Keratinocyte (primary cell): ENCODE measurements at regions not wholly inside any gene's neighbourhood (a gene's known extent, or its start where the extent isn't known, plus 50 kb on each side); places are given as distances from the start of the nearest gene placed in this dataset.

ENCODE experiments used
- DNase-seq: peaks from one replicate; pipeline ENCODE4 v3.0.0-alpha.2; 2011; ENCODE audit warnings: low read depth, missing footprints, low spot score
- FAIRE-seq: peaks from 2 replicates; lab custom pipeline; 2011; peaks lifted over from hg19 to GRCh38; lab: Jason Lieb, UNC
- H2AFZ ChIP-seq: 2 replicates; pipeline ENCODE4 v1.6.0; 2012; ENCODE audit warnings: low read length, control low read depth, inconsistent platforms; ENCODE audit not compliant: control insufficient read depth
- H3K27ac ChIP-seq: 2 replicates; pipeline ENCODE4 v1.5.1; 2011; ENCODE audit warnings: low read length; ENCODE audit not compliant: control insufficient read depth, insufficient read depth
- H3K27me3 ChIP-seq: 3 replicates; pipeline ENCODE4 v1.6.0; 2011; ENCODE audit warnings: low read length; ENCODE audit not compliant: control insufficient read depth, insufficient read depth; ENCODE audit errors: extremely low read depth
- H3K36me3 ChIP-seq, 2 experiments: 2 replicates in 1 of 2; 3 replicates in 1 of 2; pipeline ENCODE4 v1.5.1; 2011; ENCODE audit warnings: low read length in 2 of 2, mild to moderate bottlenecking in 1 of 2; ENCODE audit not compliant: control insufficient read depth in 2 of 2, insufficient read depth in 2 of 2; ENCODE audit errors: extremely low read depth in 1 of 2
- H3K4me1 ChIP-seq: 3 replicates; pipeline ENCODE4 v1.5.1; 2011; ENCODE audit warnings: low read length; ENCODE audit not compliant: control insufficient read depth, insufficient read depth; ENCODE audit errors: extremely low read depth
- H3K4me2 ChIP-seq: 3 replicates; pipeline ENCODE4 v1.6.0; 2011; ENCODE audit warnings: low read depth, low read length; ENCODE audit not compliant: control insufficient read depth, insufficient read depth; ENCODE audit errors: extremely low read depth
- H3K4me3 ChIP-seq, 3 experiments: fragments of 200-600 bp in 1 of 3; sonication (generic) in 1 of 3; 2 replicates in 2 of 3; 3 replicates in 1 of 3; pipeline ENCODE4 v1.5.1; 2011 to 2016; ENCODE audit warnings: low read length in 3 of 3, mild to moderate bottlenecking in 3 of 3, control low read depth in 2 of 3, inconsistent platforms in 1 of 3, low read depth in 1 of 3, mixed read lengths in 1 of 3, mixed run types in 1 of 3, moderate library complexity in 1 of 3; ENCODE audit not compliant: control insufficient read depth in 2 of 3, insufficient read depth in 2 of 3; ENCODE audit errors: extremely low read depth in 1 of 3
- H3K79me2 ChIP-seq: 2 replicates; pipeline ENCODE4 v1.6.0; 2012; ENCODE audit warnings: low read length; ENCODE audit not compliant: control insufficient read depth, insufficient read depth
- H3K9ac ChIP-seq: 3 replicates; pipeline ENCODE4 v1.6.0; 2011; ENCODE audit warnings: low read length; ENCODE audit not compliant: control insufficient read depth, insufficient read depth; ENCODE audit errors: extremely low read depth
- H3K9me1 ChIP-seq: 3 replicates; pipeline ENCODE4 v1.6.0; 2011; ENCODE audit warnings: low read length; ENCODE audit not compliant: control insufficient read depth, insufficient read depth; ENCODE audit errors: extremely low read depth
- H3K9me3 ChIP-seq: 2 replicates; pipeline ENCODE4 v1.5.1; 2012; ENCODE audit warnings: low read depth, low read length; ENCODE audit not compliant: control insufficient read depth
- H4K20me1 ChIP-seq: 3 replicates; pipeline ENCODE4 v1.6.0; 2011; ENCODE audit warnings: low read length; ENCODE audit not compliant: control insufficient read depth, insufficient read depth; ENCODE audit errors: extremely low read depth
- EZH2 ChIP-seq: IDR thresholded peaks from one replicate; pipeline ENCODE4 v1.6.1; 2012; ENCODE audit warnings: inconsistent platforms, mild to moderate bottlenecking, low read length, moderate library complexity
- dilution Hi-C: fragments of 300-500 bp; cut with MboI; formaldehyde crosslinking; loops from one replicate; pipeline ENCODE4 v1.7.0; 2020; ENCODE audit warnings: low sequenced_read_pairs; ENCODE audit not compliant: extremely low pct_ligation_motif_present
- TF ChIP-seq, protein P1 (sequence below), 3 experiments: IDR thresholded peaks in 1 of 3; conservative IDR thresholded peaks in 1 of 3; optimal IDR thresholded peaks in 1 of 3; 2 replicates in 2 of 3; 3 replicates in 1 of 3; pipeline versions ENCODE3 to v1.5.1; 2011; ENCODE audit warnings: low read length in 3 of 3, mild to moderate bottlenecking in 3 of 3, moderate library complexity in 2 of 3, control low read depth in 1 of 3, inconsistent platforms in 1 of 3; ENCODE audit not compliant: insufficient read depth in 2 of 3; ENCODE audit errors: extremely low read depth in 1 of 3

GRCh38 chr20:48364688-48365421 lies 462.9 kb downstream of the PREX1 start:
- Histone ChIP-seq H3K27ac (no peak overlapping the region), H3K9ac (no peak overlapping the region), H3K9me1 (no peaks in the 10 kb centered on the region), H3K4me3 (no peak overlapping the region), H3K4me1 (no peaks in the 10 kb centered on the region), H3K27me3 (peaks cover 7% of the 10 kb centered on the region), H2AFZ (no peak overlapping the region), H3K36me3 (no peaks in the 10 kb centered on the region), H4K20me1 (no peaks in the 10 kb centered on the region), H3K9me3 (peaks cover 2% of the 10 kb centered on the region), H3K4me2 (no peak overlapping the region), H3K79me2 (no peaks in the 10 kb centered on the region)
- FAIRE-seq, result no peak
- dilution Hi-C loops, result no loop called here
- TF ChIP-seq, protein P1, sequence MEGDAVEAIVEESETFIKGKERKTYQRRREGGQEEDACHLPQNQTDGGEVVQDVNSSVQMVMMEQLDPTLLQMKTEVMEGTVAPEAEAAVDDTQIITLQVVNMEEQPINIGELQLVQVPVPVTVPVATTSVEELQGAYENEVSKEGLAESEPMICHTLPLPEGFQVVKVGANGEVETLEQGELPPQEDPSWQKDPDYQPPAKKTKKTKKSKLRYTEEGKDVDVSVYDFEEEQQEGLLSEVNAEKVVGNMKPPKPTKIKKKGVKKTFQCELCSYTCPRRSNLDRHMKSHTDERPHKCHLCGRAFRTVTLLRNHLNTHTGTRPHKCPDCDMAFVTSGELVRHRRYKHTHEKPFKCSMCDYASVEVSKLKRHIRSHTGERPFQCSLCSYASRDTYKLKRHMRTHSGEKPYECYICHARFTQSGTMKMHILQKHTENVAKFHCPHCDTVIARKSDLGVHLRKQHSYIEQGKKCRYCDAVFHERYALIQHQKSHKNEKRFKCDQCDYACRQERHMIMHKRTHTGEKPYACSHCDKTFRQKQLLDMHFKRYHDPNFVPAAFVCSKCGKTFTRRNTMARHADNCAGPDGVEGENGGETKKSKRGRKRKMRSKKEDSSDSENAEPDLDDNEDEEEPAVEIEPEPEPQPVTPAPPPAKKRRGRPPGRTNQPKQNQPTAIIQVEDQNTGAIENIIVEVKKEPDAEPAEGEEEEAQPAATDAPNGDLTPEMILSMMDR (optimal IDR thresholded peaks at IDR 0.05 in 1 of 3, IDR thresholded peaks at IDR 0.05 in 1 of 3, conservative IDR thresholded peaks at IDR 0.05 in 1 of 3; ENCODE audit: extremely low read depth in 1 of 3, insufficient read depth in 2 of 3, low read length in 3 of 3), result no peak
- no peak for TF ChIP-seq EZH2
- DNase-seq, result no peak

DNA sequence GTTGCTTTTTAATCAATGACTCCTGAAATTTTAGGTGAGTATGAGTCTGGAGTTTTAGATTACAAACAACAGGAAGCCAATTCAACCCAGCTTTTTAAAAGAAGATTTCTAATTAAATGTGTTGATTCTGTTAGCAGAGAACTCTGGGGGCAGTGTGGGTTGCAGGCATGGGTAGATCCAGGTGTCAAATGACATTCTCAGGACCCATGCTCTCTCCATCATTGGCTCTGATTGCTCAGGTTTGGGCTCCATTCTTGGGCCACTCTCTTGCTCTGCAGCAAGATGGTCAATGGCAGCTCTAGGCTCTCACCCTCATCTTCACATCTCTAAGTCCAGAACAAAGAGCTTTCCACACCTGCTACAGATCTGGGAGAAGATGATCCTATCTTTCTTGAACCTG lies 463.7 kb downstream of the PREX1 start:
- H2AFZ ChIP-seq, result no peak overlapping the region
- H3K27me3 ChIP-seq, result peaks cover 7% of the 10 kb centered on the region
- H3K36me3 ChIP-seq, result no peaks in the 10 kb centered on the region
- H3K27ac ChIP-seq, result no peak overlapping the region
- H3K4me3 ChIP-seq, result no peak overlapping the region
- no peaks in the 10 kb centered on the region for H3K9me1 ChIP-seq
- no peak overlapping the region for H3K4me2 ChIP-seq
- DNase-seq (no peak), FAIRE-seq (no peak)
- no peaks in the 10 kb centered on the region for H3K4me1 ChIP-seq
- no peak overlapping the region for H3K9ac ChIP-seq
- H3K9me3 ChIP-seq, result peaks cover 2% of the 10 kb centered on the region
- no peak for TF ChIP-seq EZH2
- TF ChIP-seq, protein P1 (optimal IDR thresholded peaks at IDR 0.05 in 1 of 3, IDR thresholded peaks at IDR 0.05 in 1 of 3, conservative IDR thresholded peaks at IDR 0.05 in 1 of 3; ENCODE audit: extremely low read depth in 1 of 3, insufficient read depth in 2 of 3, low read length in 3 of 3), result no peak
- dilution Hi-C loops, result no loop called here
- H4K20me1 ChIP-seq, result no peaks in the 10 kb centered on the region
- no peaks in the 10 kb centered on the region for H3K79me2 ChIP-seq
